Neuronal stem cell (in vitro differentiated cells): ENCODE measurements at regions not wholly inside any gene's neighbourhood (a gene's known extent, or its start where the extent isn't known, plus 50 kb on each side); places are given as distances from the start of the nearest gene placed in this dataset.

ENCODE experiments used
- DNase-seq: peaks from one replicate; pipeline ENCODE4 v3.0.0-alpha.2; 2013; ENCODE audit warnings: low spot score
- H2AFZ ChIP-seq: one replicate; pipeline ENCODE4 v1.6.1; 2013; ENCODE audit warnings: mild to moderate bottlenecking, low read length, inconsistent platforms
- H2AK5ac ChIP-seq: 2 replicates; pipeline ENCODE4 v1.6.1; 2013; ENCODE audit warnings: low read depth, mild to moderate bottlenecking, inconsistent platforms, low read length, moderate library complexity, mixed read lengths
- H2BK120ac ChIP-seq: 2 replicates; pipeline ENCODE4 v1.6.1; 2013; ENCODE audit warnings: low read depth, mild to moderate bottlenecking, inconsistent platforms, low read length, moderate library complexity, mixed read lengths
- H2BK12ac ChIP-seq: one replicate; pipeline ENCODE4 v1.6.1; 2013; ENCODE audit warnings: low read length, inconsistent platforms
- H2BK15ac ChIP-seq: 2 replicates; pipeline ENCODE4 v1.6.1; 2013; ENCODE audit warnings: mild to moderate bottlenecking, low read length, inconsistent platforms, mixed read lengths
- H2BK5ac ChIP-seq: one replicate; pipeline ENCODE4 v1.6.1; 2013; ENCODE audit warnings: inconsistent platforms, mild to moderate bottlenecking, low read length, moderate library complexity
- H3K14ac ChIP-seq: one replicate; pipeline ENCODE4 v1.6.1; 2013; ENCODE audit warnings: low read length, inconsistent platforms
- H3K18ac ChIP-seq: 2 replicates; pipeline ENCODE4 v1.6.1; 2013; ENCODE audit warnings: low read length, inconsistent platforms
- H3K23ac ChIP-seq: 2 replicates; pipeline ENCODE4 v1.6.1; 2013; ENCODE audit warnings: low read depth, mild to moderate bottlenecking, mixed read lengths, low read length, inconsistent platforms; ENCODE audit not compliant: poor library complexity
- H3K27ac ChIP-seq: replicated peaks from 3 replicates; pipeline ENCODE4 v1.5.1; 2013; ENCODE audit warnings: low read length, inconsistent platforms
- H3K27me3 ChIP-seq, 3 experiments: 2 replicates each; pipeline ENCODE4 v1.6.1; 2013; ENCODE audit warnings: low read length in 3 of 3, mild to moderate bottlenecking in 2 of 3, inconsistent platforms in 1 of 3, low read depth in 1 of 3, mixed read lengths in 1 of 3, moderate library complexity in 1 of 3; ENCODE audit not compliant: control insufficient read depth in 3 of 3, insufficient read depth in 3 of 3
- H3K36me3 ChIP-seq, 2 donors: replicated peaks in 1 of 2; 2 replicates each; pipeline ENCODE4 v1.6.1; 2013; ENCODE audit warnings: low read length in 2 of 2; ENCODE audit not compliant: control insufficient read depth in 2 of 2, insufficient read depth in 2 of 2
- H3K4ac ChIP-seq: 2 replicates; pipeline ENCODE4 v1.6.1; 2013; ENCODE audit warnings: inconsistent platforms, mild to moderate bottlenecking, low read length, moderate library complexity
- H3K4me1 ChIP-seq, 2 donors: 1 replicate in 1 of 2; 2 replicates in 1 of 2; pipeline ENCODE4 v1.6.1; 2013; ENCODE audit warnings: low read length in 2 of 2, low read depth in 1 of 2; ENCODE audit not compliant: control insufficient read depth in 2 of 2, insufficient read depth in 1 of 2
- H3K4me2 ChIP-seq: one replicate; pipeline ENCODE4 v1.6.1; 2013; ENCODE audit warnings: mild to moderate bottlenecking, low read length, inconsistent platforms; ENCODE audit not compliant: insufficient read depth, poor library complexity, severe bottlenecking
- H3K4me3 ChIP-seq, 2 donors: 2 replicates each; pipeline ENCODE4 v1.5.1; 2013; ENCODE audit warnings: low read length in 2 of 2, mild to moderate bottlenecking in 2 of 2, inconsistent platforms in 1 of 2, moderate library complexity in 1 of 2
- H3K79me1 ChIP-seq: one replicate; pipeline ENCODE4 v1.6.1; 2013; ENCODE audit warnings: low read depth, mild to moderate bottlenecking, inconsistent platforms, low read length, moderate library complexity
- H3K9ac ChIP-seq: one replicate; pipeline ENCODE4 v1.6.1; 2013; ENCODE audit warnings: mild to moderate bottlenecking, low read depth, low read length, inconsistent platforms; ENCODE audit not compliant: poor library complexity
- H3K9me3 ChIP-seq, 2 donors: replicated peaks in 1 of 2; 2 replicates each; pipeline versions ENCODE3 to v1.6.1; 2013; ENCODE audit warnings: low read length in 2 of 2, mild to moderate bottlenecking in 2 of 2, inconsistent platforms in 1 of 2, low read depth in 1 of 2, mixed read lengths in 1 of 2, moderate library complexity in 1 of 2; ENCODE audit not compliant: control insufficient read depth in 2 of 2, insufficient read depth in 1 of 2
- H4K8ac ChIP-seq: one replicate; pipeline ENCODE4 v1.6.1; 2013; ENCODE audit warnings: low read depth, mild to moderate bottlenecking, inconsistent platforms, low read length, moderate library complexity
- H4K91ac ChIP-seq: one replicate; pipeline ENCODE4 v1.6.1; 2013; ENCODE audit warnings: low read length, low read depth, mild to moderate bottlenecking, inconsistent platforms; ENCODE audit not compliant: poor library complexity
- WGBS, 2 donors: extraction: QIAGEN DNeasy Blood & Tissue Kit; methylation state at CpG; one replicate each; pipeline ENCODE4 v1.1.7; 2013; ENCODE audit warnings: missing lambda C conversion rate in 2 of 2, mixed read lengths in 1 of 2; ENCODE audit not compliant: insufficient read length in 2 of 2, insufficient replicate concordance in 1 of 2; ENCODE audit errors: extremely low coverage in 2 of 2; 5-methylcytosine and 5-hydroxymethylcytosine counted together

DNA sequence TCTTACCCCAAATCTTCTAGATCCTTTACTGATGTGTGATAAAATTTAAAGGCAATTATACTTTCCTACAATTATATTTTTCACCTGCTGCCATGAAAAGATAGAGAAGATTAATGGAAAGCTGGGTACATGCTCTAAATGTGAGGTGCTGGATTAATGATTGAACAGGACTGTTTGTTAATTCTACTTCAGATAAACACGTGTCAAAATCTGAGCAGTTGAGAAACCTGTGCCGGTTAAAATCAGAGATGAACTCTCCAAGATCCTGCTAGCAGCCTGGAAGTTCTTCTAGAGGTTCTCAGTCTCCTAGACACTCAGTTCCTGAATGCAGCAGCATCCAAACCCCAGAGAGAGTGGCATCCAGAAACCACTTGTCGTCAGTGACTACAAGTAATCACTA lies 69.2 kb downstream of the INHBA start:
- Histone ChIP-seq H3K18ac (no peak overlapping the region), H2AFZ (no peak overlapping the region), H3K4ac (no peak overlapping the region), H3K9me3 (no peaks in the 10 kb centered on the region), H2BK12ac (no peak overlapping the region), H3K23ac (no peak overlapping the region), H2BK5ac (no peak overlapping the region), H3K27ac (no peak overlapping the region), H4K8ac (no peak overlapping the region), H3K36me3 (no peaks in the 10 kb centered on the region), H4K91ac (no peak overlapping the region), H3K4me2 (no peak overlapping the region), H3K27me3 (no peaks in the 10 kb centered on the region), H2BK120ac (no peak overlapping the region), H2AK5ac (no peak overlapping the region), H3K4me3 (no peak overlapping the region), H2BK15ac (no peak overlapping the region), H3K14ac (no peak overlapping the region), H3K79me1 (no peaks in the 10 kb centered on the region), H3K9ac (no peak overlapping the region), H3K4me1 (no peaks in the 10 kb centered on the region)
- WGBS, 2 donors: no CpG with 5 or more reads among the region's 3 CpGs
- DNase-seq: no peak

GRCh38 chr7:41630741-41631140 lies 72.1 kb downstream of the INHBA start:
- no peak for DNase-seq
- Histone ChIP-seq H4K91ac (no peak overlapping the region), H3K4me2 (no peak overlapping the region), H2AFZ (no peak overlapping the region), H2AK5ac (no peak overlapping the region), H2BK12ac (no peak overlapping the region), H3K4me1 (peaks cover 0 to 2% of the 10 kb centered on the region in 2 donors), H3K18ac (no peak overlapping the region), H2BK15ac (no peak overlapping the region), H2BK120ac (no peak overlapping the region), H3K9me3 (no peaks in the 10 kb centered on the region), H3K14ac (no peak overlapping the region), H3K9ac (no peak overlapping the region), H3K36me3 (no peaks in the 10 kb centered on the region), H3K27me3 (no peaks in the 10 kb centered on the region), H4K8ac (no peak overlapping the region), H3K79me1 (no peaks in the 10 kb centered on the region), H2BK5ac (no peak overlapping the region), H3K4me3 (no peak overlapping the region), H3K4ac (no peak overlapping the region), H3K23ac (no peak overlapping the region), H3K27ac (no peak overlapping the region)
- WGBS, 2 donors: no CpG with 5 or more reads among the region's 4 CpGs

DNA sequence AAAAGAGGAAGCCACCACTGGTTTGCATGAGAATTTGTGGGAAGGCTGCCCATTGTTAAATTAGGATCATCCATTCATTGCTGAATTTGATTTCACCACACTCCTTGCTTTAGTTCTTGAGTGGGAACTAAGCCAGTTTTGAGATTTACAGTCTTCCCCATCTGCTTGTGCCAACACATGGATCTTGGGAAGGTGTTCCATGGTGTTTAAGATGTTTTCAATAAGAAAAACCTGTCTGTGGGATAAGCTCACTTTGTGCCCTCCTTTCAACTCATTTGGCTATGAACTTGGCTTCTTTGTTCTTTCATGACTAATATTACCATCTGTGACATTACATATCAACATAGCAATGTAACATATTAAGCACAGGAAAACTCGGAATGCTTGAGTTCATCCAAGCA lies 73.2 kb downstream of the INHBA start:
- H3K9me3 ChIP-seq: no peaks in the 10 kb centered on the region
- WGBS, 2 donors: no CpG with 5 or more reads among the region's 1 CpG
- H3K36me3 ChIP-seq: no peaks in the 10 kb centered on the region
- H3K4me3 ChIP-seq: no peak overlapping the region
- no peak overlapping the region for H3K9ac ChIP-seq
- H2BK120ac ChIP-seq: no peak overlapping the region
- H3K4ac ChIP-seq: no peak overlapping the region
- DNase-seq: no peak
- no peak overlapping the region for H3K14ac ChIP-seq
- H2AK5ac ChIP-seq: no peak overlapping the region
- H2AFZ ChIP-seq: no peak overlapping the region
- H3K4me1 ChIP-seq: peaks cover 0 to 2% of the 10 kb centered on the region in 2 donors
- H3K23ac ChIP-seq: no peak overlapping the region
- H4K8ac ChIP-seq: no peak overlapping the region
- no peak overlapping the region for H4K91ac ChIP-seq
- H3K27ac ChIP-seq: no peak overlapping the region
- no peaks in the 10 kb centered on the region for H3K27me3 ChIP-seq
- no peaks in the 10 kb centered on the region for H3K79me1 ChIP-seq
- no peak overlapping the region for H3K4me2 ChIP-seq
- H2BK15ac ChIP-seq: no peak overlapping the region
- H2BK5ac ChIP-seq: no peak overlapping the region
- no peak overlapping the region for H3K18ac ChIP-seq
- no peak overlapping the region for H2BK12ac ChIP-seq

DNA sequence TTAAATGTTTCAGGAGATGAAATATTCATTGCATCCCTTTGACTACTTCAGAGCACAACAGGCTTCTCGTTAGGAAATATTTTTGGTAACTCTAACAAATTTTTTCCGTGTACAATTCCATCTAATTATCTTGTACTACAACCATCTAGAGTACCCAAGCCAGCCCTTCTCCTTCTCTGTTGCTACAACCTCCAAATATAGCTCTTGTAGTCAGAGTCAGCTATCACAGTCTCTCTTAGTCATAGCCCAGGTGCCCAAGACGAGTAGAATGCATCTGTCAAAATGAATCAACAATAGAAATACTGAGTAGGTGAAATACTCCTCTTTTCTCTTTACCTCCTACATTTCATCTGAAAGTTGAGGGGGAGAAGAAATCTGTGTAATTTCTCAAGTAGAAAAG lies 74.0 kb downstream of the INHBA start:
- H3K79me1 ChIP-seq: no peaks in the 10 kb centered on the region
- no peak overlapping the region for H2AK5ac ChIP-seq
- H3K14ac ChIP-seq: no peak overlapping the region
- H3K4me2 ChIP-seq: no peak overlapping the region
- no peak overlapping the region for H3K23ac ChIP-seq
- H3K27ac ChIP-seq: no peak overlapping the region
- no peak overlapping the region for H2BK5ac ChIP-seq
- H2AFZ ChIP-seq: no peak overlapping the region
- H3K9me3 ChIP-seq: no peaks in the 10 kb centered on the region
- H4K8ac ChIP-seq: no peak overlapping the region
- no CpG with 5 or more reads among the region's 3 CpGs for WGBS, 2 donors
- H3K4me1 ChIP-seq: peaks cover 0 to 2% of the 10 kb centered on the region in 2 donors
- no peaks in the 10 kb centered on the region for H3K27me3 ChIP-seq
- H3K18ac ChIP-seq: no peak overlapping the region
- no peak overlapping the region for H2BK12ac ChIP-seq
- H3K36me3 ChIP-seq: no peaks in the 10 kb centered on the region
- no peak overlapping the region for H3K4me3 ChIP-seq
- H4K91ac ChIP-seq: no peak overlapping the region
- H2BK120ac ChIP-seq: no peak overlapping the region
- no peak for DNase-seq
- no peak overlapping the region for H3K9ac ChIP-seq
- H2BK15ac ChIP-seq: no peak overlapping the region
- no peak overlapping the region for H3K4ac ChIP-seq
